ENCODE measurements at regions not wholly inside any gene's neighbourhood (a gene's known extent, or its start where the extent isn't known, plus 50 kb on each side); places are given as distances from the start of the nearest gene placed in this dataset.

DNA sequence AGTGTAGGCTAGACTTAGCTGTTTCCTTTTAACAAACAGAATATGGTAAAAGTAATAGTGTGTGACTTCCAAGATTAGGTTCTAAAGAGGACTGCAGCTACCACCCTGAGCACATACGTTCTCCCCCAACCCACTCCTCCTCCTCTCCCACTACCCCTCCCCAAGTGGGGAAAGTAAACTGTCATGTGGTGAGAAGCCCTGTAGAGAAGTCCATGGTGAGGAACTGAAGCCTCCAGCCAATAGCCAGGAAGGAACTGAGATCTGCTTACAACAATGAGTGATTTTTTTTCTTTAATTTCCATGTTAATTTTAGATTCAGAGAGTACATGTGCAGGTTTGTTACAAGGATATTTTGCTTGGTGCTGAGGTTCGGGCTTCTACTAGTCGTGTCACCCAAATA is 57.0 kb upstream of the EGLN3 start:
- TF ChIP-seq EZH2 (IDR thresholded peaks at IDR 0.05; ENCODE audit: borderline replicate concordance, insufficient read depth, low read length, poor library complexity, severe bottlenecking): no peak
- no peak for TF ChIP-seq REST (IDR thresholded peaks at IDR 0.05; ENCODE audit: borderline replicate concordance)
- TF ChIP-seq RAD21 (conservative IDR thresholded peaks at IDR 0.05): no peak
- TF ChIP-seq, protein P1, sequence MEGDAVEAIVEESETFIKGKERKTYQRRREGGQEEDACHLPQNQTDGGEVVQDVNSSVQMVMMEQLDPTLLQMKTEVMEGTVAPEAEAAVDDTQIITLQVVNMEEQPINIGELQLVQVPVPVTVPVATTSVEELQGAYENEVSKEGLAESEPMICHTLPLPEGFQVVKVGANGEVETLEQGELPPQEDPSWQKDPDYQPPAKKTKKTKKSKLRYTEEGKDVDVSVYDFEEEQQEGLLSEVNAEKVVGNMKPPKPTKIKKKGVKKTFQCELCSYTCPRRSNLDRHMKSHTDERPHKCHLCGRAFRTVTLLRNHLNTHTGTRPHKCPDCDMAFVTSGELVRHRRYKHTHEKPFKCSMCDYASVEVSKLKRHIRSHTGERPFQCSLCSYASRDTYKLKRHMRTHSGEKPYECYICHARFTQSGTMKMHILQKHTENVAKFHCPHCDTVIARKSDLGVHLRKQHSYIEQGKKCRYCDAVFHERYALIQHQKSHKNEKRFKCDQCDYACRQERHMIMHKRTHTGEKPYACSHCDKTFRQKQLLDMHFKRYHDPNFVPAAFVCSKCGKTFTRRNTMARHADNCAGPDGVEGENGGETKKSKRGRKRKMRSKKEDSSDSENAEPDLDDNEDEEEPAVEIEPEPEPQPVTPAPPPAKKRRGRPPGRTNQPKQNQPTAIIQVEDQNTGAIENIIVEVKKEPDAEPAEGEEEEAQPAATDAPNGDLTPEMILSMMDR (IDR thresholded peaks at IDR 0.05; ENCODE audit: poor library complexity, severe bottlenecking): no peak
